CD14-positive monocyte (primary cell): ENCODE measurements at regions not wholly inside any gene's neighbourhood (a gene's known extent, or its start where the extent isn't known, plus 50 kb on each side); places are given as distances from the start of the nearest gene placed in this dataset.
"Not testable (repeated sequence)": the region's sequence is repeated elsewhere in the genome, so short reads cannot be mapped to it uniquely, and the experiment has no call there.

Experiments used
- DNase-seq, 3 donors: peaks; one replicate each; pipeline ENCODE4 v3.0.0-alpha.2; 2011 to 2022
- H2AFZ ChIP-seq: 2 replicates; pipeline ENCODE4 v1.6.0; 2012; ENCODE audit warnings: mild to moderate bottlenecking, low read depth, low read length, inconsistent platforms; ENCODE audit not compliant: insufficient read depth, poor library complexity, severe bottlenecking
- H3K27ac ChIP-seq, 2 donors: 1 replicate in 1 of 2; 2 replicates in 1 of 2; pipeline ENCODE4 v1.5.1; 2012 to 2013; ENCODE audit warnings: low read length in 2 of 2, control low read depth in 1 of 2, inconsistent platforms in 1 of 2, low read depth in 1 of 2, mild to moderate bottlenecking in 1 of 2
- H3K27me3 ChIP-seq, 2 donors: one replicate each; pipeline versions ENCODE4 v1.6.0 to v1.6.1; 2011 to 2013; ENCODE audit warnings: low read length in 2 of 2; ENCODE audit not compliant: control insufficient read depth in 2 of 2, insufficient read depth in 2 of 2
- H3K36me3 ChIP-seq, 2 donors: replicated peaks in 1 of 2; 1 replicate in 1 of 2; 2 replicates in 1 of 2; pipeline versions ENCODE4 v1.5.1 to v1.6.1; 2012 to 2013; ENCODE audit warnings: low read length in 2 of 2, control low read depth in 1 of 2, inconsistent platforms in 1 of 2, mild to moderate bottlenecking in 1 of 2; ENCODE audit not compliant: insufficient read depth in 2 of 2, control insufficient read depth in 1 of 2
- H3K4me1 ChIP-seq, 2 donors: 1 replicate in 1 of 2; 2 replicates in 1 of 2; pipeline versions ENCODE4 v1.5.1 to v1.6.1; 2012 to 2013; ENCODE audit warnings: low read length in 2 of 2, control low read depth in 1 of 2, inconsistent platforms in 1 of 2, mild to moderate bottlenecking in 1 of 2, moderate library complexity in 1 of 2; ENCODE audit not compliant: insufficient read depth in 2 of 2, control insufficient read depth in 1 of 2
- H3K4me2 ChIP-seq: replicated peaks from 2 replicates; pipeline ENCODE3; 2012; ENCODE audit warnings: low read length, moderate library complexity, mild to moderate bottlenecking; ENCODE audit not compliant: poor library complexity, severe bottlenecking; ENCODE audit errors: extremely low read depth
- H3K4me3 ChIP-seq, 3 experiments: fragments of 200-600 bp in 1 of 3; sonication (generic) in 1 of 3; replicated peaks in 1 of 3; 1 replicate in 2 of 3; 2 replicates in 1 of 3; pipeline ENCODE4 v1.5.1; 2011 to 2013; ENCODE audit warnings: low read length in 3 of 3, mild to moderate bottlenecking in 3 of 3, control low read depth in 2 of 3, low read depth in 2 of 3, inconsistent platforms in 1 of 3, moderate library complexity in 1 of 3
- H3K79me2 ChIP-seq: 2 replicates; pipeline ENCODE4 v1.6.0; 2012; ENCODE audit warnings: mild to moderate bottlenecking, control low read depth, inconsistent platforms, low read length, moderate library complexity; ENCODE audit not compliant: insufficient read depth
- H3K9ac ChIP-seq: 2 replicates; pipeline ENCODE4 v1.6.0; 2017; ENCODE audit warnings: low read length, mild to moderate bottlenecking; ENCODE audit not compliant: insufficient read depth, poor library complexity, severe bottlenecking
- H3K9me3 ChIP-seq, 2 donors: replicated peaks in 1 of 2; 1 replicate in 1 of 2; 2 replicates in 1 of 2; pipeline versions ENCODE4 v1.5.1 to v1.6.1; 2012 to 2013; ENCODE audit warnings: low read length in 2 of 2, control low read depth in 1 of 2; ENCODE audit not compliant: control insufficient read depth in 1 of 2, insufficient read depth in 1 of 2
- H4K20me1 ChIP-seq: 2 replicates; pipeline ENCODE4 v1.6.0; 2012; ENCODE audit warnings: mild to moderate bottlenecking, low read length, control low read depth, moderate library complexity; ENCODE audit not compliant: insufficient read depth
- H3K27ac Mint-ChIP-seq, 7 donors: one replicate each; pipeline ENCODE4 v1.8.0; 2020; ENCODE audit warnings: mild to moderate bottlenecking in 7 of 7, mixed read lengths in 7 of 7, moderate library complexity in 6 of 7, inconsistent platforms in 2 of 7
- H3K27me3 Mint-ChIP-seq, 3 donors: one replicate each; pipeline ENCODE4 v1.8.0; 2021 to 2022; ENCODE audit warnings: low read depth in 3 of 3, mild to moderate bottlenecking in 3 of 3, mixed read lengths in 3 of 3, moderate library complexity in 3 of 3, inconsistent platforms in 1 of 3
- H3K36me3 Mint-ChIP-seq, 2 donors: one replicate each; pipeline ENCODE4 v1.8.0; 2020; ENCODE audit warnings: mixed read lengths in 2 of 2, inconsistent platforms in 1 of 2, mild to moderate bottlenecking in 1 of 2
- H3K4me1 Mint-ChIP-seq: one replicate; pipeline ENCODE4 v1.8.0; 2020; ENCODE audit warnings: mild to moderate bottlenecking, mixed read lengths
- H3K4me3 Mint-ChIP-seq, 2 donors: one replicate each; pipeline ENCODE4 v1.8.0; 2020; ENCODE audit warnings: mild to moderate bottlenecking in 2 of 2, mixed read lengths in 2 of 2, moderate library complexity in 1 of 2
- H3K9me3 Mint-ChIP-seq, 7 donors: one replicate each; pipeline ENCODE4 v1.8.0; 2020 to 2022; ENCODE audit warnings: mixed read lengths in 7 of 7, mild to moderate bottlenecking in 6 of 7, moderate library complexity in 6 of 7, inconsistent platforms in 2 of 7
- WGBS: methylation state at CpG from one replicate; pipeline ENCODE4 v1.1.5; 2013; ENCODE audit warnings: missing lambda C conversion rate; ENCODE audit not compliant: insufficient coverage; 5-methylcytosine and 5-hydroxymethylcytosine counted together
- intact Hi-C, 2 donors: fragments of 100-400 bp; cut with micrococcal nuclease; formaldehyde crosslinking; loops; one replicate each; pipeline versions ENCODE4 v1.15.0 to v1.15.1; 2023
- TF ChIP-seq, protein P1 (sequence below): fragments of 200-600 bp; IDR thresholded peaks from one replicate; pipeline ENCODE4 v1.8.0; 2022; ENCODE audit warnings: antibody characterized with exemption, mild to moderate bottlenecking

GRCh38 chr10:61580608-61581007 lies 82.1 kb upstream of the CABCOCO1 start:
- WGBS = no CpG with 5 or more reads among the region's 4 CpGs
- Histone ChIP-seq H3K4me3 (no peak overlapping the region), H3K9me3 (no peaks in the 10 kb centered on the region), H4K20me1 (no peaks in the 10 kb centered on the region), H3K9ac (no peak overlapping the region), H3K36me3 (no peaks in the 10 kb centered on the region), H3K79me2 (no peaks in the 10 kb centered on the region), H3K4me2 (no peak overlapping the region), H3K4me1 (no peaks in the 10 kb centered on the region), H3K27me3 (no peaks in the 10 kb centered on the region), H3K27ac (no peak overlapping the region), H2AFZ (no peak overlapping the region)
- Mint-ChIP-seq H3K4me1 (no peaks in the 10 kb centered on the region), H3K36me3 (no peaks in the 10 kb centered on the region), H3K27ac (no peak overlapping the region), H3K9me3 (peaks cover 0 to 2% (median 0%) of the 10 kb centered on the region in 7 donors), H3K4me3 (no peak overlapping the region), H3K27me3 (no peaks in the 10 kb centered on the region)
- intact Hi-C loops = no loop called here
- TF ChIP-seq, protein P1, sequence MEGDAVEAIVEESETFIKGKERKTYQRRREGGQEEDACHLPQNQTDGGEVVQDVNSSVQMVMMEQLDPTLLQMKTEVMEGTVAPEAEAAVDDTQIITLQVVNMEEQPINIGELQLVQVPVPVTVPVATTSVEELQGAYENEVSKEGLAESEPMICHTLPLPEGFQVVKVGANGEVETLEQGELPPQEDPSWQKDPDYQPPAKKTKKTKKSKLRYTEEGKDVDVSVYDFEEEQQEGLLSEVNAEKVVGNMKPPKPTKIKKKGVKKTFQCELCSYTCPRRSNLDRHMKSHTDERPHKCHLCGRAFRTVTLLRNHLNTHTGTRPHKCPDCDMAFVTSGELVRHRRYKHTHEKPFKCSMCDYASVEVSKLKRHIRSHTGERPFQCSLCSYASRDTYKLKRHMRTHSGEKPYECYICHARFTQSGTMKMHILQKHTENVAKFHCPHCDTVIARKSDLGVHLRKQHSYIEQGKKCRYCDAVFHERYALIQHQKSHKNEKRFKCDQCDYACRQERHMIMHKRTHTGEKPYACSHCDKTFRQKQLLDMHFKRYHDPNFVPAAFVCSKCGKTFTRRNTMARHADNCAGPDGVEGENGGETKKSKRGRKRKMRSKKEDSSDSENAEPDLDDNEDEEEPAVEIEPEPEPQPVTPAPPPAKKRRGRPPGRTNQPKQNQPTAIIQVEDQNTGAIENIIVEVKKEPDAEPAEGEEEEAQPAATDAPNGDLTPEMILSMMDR = no peak
- no peak for DNase-seq

DNA sequence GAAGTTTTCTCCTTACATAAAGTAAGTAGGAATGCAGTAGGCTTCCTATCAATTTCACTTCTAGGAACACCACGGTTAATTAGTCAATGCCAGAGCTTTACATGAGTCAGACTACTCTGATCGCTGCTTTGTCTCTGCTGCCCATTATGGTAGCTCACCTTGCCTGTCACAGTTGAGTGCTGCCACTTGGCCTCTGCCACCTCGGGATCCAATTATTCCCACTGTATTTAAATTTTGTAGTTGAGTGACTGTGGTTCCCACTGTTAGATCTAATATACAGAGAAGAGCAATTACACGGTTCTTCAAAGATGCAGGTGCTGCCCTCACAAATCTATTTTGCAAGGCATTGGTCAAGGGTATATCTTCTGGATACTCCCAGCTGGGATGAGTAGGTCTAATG lies 92.5 kb upstream of the CABCOCO1 start:
- H3K27me3 ChIP-seq, H3K79me2 ChIP-seq, H3K27ac ChIP-seq, H3K9ac ChIP-seq, DNase-seq, H3K4me1 Mint-ChIP-seq, H3K4me2 ChIP-seq, H3K4me3 ChIP-seq, H2AFZ ChIP-seq, H3K36me3 ChIP-seq, H3K4me1 ChIP-seq, intact Hi-C loops, H4K20me1 ChIP-seq, H3K4me3 Mint-ChIP-seq, H3K27me3 Mint-ChIP-seq, H3K27ac Mint-ChIP-seq, H3K36me3 Mint-ChIP-seq: not testable (repeated sequence)
- H3K9me3 Mint-ChIP-seq = peaks cover 7 to 37% (median 16%) of the 10 kb centered on the region in 7 donors
- peaks cover 0 to 27% of the 10 kb centered on the region in 2 donors for H3K9me3 ChIP-seq
- 100% methylated on average over 1 of the region's 4 CpGs for WGBS
